ENCODE measurements at regions not wholly inside any gene's neighbourhood (a gene's known extent, or its start where the extent isn't known, plus 50 kb on each side); places are given as distances from the start of the nearest gene placed in this dataset.

DNA sequence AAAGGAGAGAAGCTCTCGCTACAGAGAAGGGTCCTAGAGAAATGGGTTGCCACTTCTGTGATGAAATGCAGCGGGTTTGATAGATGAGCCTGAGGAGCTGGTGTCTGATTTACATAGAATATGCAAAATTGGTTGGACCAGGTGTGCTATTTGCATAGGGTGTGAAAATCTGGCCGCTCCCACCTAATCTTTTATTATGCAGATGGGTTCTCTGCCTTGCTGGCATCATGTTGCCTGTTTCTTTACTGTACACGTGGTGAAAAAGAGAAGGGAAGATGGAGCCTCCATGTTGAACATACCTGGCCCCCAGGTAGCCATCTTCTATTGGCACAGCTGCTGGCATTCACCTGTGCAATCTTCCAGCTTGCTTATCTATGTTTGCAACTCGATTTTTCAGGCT, 212.2 kb downstream of the ANKRD7 start:
- TF ChIP-seq, protein P1, sequence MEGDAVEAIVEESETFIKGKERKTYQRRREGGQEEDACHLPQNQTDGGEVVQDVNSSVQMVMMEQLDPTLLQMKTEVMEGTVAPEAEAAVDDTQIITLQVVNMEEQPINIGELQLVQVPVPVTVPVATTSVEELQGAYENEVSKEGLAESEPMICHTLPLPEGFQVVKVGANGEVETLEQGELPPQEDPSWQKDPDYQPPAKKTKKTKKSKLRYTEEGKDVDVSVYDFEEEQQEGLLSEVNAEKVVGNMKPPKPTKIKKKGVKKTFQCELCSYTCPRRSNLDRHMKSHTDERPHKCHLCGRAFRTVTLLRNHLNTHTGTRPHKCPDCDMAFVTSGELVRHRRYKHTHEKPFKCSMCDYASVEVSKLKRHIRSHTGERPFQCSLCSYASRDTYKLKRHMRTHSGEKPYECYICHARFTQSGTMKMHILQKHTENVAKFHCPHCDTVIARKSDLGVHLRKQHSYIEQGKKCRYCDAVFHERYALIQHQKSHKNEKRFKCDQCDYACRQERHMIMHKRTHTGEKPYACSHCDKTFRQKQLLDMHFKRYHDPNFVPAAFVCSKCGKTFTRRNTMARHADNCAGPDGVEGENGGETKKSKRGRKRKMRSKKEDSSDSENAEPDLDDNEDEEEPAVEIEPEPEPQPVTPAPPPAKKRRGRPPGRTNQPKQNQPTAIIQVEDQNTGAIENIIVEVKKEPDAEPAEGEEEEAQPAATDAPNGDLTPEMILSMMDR (conservative IDR thresholded peaks at IDR 0.05; ENCODE audit: low read depth, low read length), result no peak
- TF ChIP-seq, protein P2, sequence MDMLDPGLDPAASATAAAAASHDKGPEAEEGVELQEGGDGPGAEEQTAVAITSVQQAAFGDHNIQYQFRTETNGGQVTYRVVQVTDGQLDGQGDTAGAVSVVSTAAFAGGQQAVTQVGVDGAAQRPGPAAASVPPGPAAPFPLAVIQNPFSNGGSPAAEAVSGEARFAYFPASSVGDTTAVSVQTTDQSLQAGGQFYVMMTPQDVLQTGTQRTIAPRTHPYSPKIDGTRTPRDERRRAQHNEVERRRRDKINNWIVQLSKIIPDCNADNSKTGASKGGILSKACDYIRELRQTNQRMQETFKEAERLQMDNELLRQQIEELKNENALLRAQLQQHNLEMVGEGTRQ (IDR thresholded peaks at IDR 0.05; ENCODE audit: low read depth, low read length), result no peak
- TF ChIP-seq RAD21 (IDR thresholded peaks at IDR 0.05; ENCODE audit: low read length) (no peak), MAZ (IDR thresholded peaks at IDR 0.05; ENCODE audit: borderline replicate concordance, low read depth, low read length) (no peak)

Data from IMR-90 (cell line).